ENCODE measurements at regions not wholly inside any gene's neighbourhood (a gene's known extent, or its start where the extent isn't known, plus 50 kb on each side); places are given as distances from the start of the nearest gene placed in this dataset.

DNA sequence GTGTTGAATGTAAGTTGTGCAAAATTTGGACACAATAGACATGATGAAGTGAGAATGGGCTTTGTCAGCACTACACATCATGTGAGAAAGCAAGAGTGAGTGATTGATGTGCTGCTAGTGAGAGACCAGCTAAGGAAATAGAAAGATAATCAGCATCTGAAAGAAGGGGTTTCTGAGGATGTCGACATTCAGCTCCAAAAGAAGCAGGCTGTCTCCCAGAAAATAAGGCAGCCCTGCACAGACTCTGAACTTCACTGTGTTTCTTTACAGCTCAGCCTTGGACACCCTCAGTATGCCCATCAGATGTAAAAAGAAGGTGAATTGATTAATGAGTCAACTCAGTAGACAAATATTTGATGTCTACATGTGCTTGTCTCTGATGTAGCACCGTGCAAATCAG, 80.8 kb upstream of the ADCY2 start:
- DNase-seq (ENCODE audit: low spot score): no peak

DNA sequence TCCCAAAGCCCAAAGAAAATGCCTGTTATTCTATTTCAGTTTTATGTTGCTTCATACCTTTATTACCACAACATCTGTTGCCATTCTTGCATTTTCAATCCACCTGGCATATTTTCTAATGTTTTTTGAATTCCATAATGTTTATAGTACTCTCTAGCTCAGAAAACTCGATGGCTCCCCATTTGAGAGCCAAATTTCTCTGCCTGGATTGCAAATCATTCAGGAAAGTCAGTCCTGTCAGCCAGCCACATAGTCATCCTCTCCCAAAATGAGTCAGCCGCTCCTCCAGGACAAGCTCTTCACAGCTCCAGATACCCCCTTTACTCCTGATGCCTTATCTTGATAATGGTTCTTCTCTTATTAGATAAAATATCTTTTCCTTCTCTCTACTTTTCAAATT, 78.2 kb upstream of the ADCY2 start:
- TF ChIP-seq CTCF (IDR thresholded peaks at IDR 0.05; ENCODE audit: extremely low read depth, missing control alignments): no peak
- no peak for DNase-seq (ENCODE audit: low spot score)

More for the DNA sequence above, 80.8 kb upstream of the ADCY2 start:
- TF ChIP-seq CTCF (IDR thresholded peaks at IDR 0.05; ENCODE audit: extremely low read depth, missing control alignments): no peak

DNA sequence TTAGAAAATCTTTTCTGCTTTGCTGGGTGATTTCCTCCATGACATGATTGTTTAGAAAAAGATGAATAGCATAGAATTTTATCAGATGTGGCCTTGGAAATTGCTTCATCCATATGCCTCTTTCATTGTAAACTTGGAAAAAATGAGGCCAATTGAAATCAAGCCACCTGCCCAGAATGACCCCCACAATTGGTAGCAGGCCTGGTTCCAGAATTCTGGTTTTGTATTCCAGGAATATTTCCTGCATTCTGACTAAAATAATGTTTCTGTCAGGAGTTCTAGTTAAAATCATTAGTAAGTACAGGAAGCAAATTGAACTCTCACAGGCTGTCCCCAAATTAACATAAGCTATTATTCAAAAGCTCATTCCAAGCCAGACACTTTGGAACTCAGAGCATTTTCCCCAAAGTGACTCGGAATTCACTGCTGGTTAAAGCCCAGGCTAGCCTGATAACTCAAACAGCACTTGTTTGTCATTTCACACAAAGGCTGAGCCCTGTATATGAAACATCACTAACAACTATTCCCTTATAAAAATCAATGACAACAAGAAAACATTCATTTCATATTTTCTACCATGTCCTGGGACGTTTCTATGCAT, 75.1 kb upstream of the ADCY2 start:
- TF ChIP-seq CTCF (IDR thresholded peaks at IDR 0.05; ENCODE audit: extremely low read depth, missing control alignments): no peak
- DNase-seq (ENCODE audit: low spot score): no peak

DNA sequence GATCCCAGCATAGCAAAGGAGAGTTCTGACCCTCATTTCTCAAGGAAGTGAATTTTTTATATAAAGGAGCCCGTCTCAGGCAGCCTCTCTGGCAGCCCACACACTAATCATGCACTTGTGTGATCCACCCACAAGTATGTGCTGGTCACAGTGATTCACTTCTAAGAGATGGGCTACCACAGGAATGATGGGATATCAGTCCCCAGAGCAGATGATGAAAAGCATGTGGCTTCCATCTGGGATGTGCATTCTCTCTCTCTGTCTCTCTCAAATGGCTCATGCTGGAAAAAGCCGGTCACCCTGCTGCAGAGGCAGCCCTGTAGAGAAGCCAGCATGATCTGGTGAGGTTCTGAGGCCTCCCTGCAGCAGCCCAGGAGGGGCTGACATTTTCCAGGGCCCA, 74.2 kb upstream of the ADCY2 start:
- DNase-seq (ENCODE audit: low spot score): no peak
- no peak for TF ChIP-seq CTCF (IDR thresholded peaks at IDR 0.05; ENCODE audit: extremely low read depth, missing control alignments)

GRCh38 chr5:7324919-7325318, 71.0 kb upstream of the ADCY2 start:
- DNase-seq (ENCODE audit: low spot score): no peak
- TF ChIP-seq CTCF (IDR thresholded peaks at IDR 0.05; ENCODE audit: extremely low read depth, missing control alignments): no peak

- no peak for TF ChIP-seq CTCF (IDR thresholded peaks at IDR 0.05; ENCODE audit: extremely low read depth, missing control alignments)
- no peak for DNase-seq (ENCODE audit: low spot score)
These were observed 69.7 kb upstream of the ADCY2 start for GRCh38 chr5:7325975-7326913.

- no peak for DNase-seq (ENCODE audit: low spot score)
- no peak for TF ChIP-seq CTCF (IDR thresholded peaks at IDR 0.05; ENCODE audit: extremely low read depth, missing control alignments)
These were observed 66.8 kb upstream of the ADCY2 start for GRCh38 chr5:7329141-7329540.
